ENCODE measurements at regions not wholly inside any gene's neighbourhood (a gene's known extent, or its start where the extent isn't known, plus 50 kb on each side); places are given as distances from the start of the nearest gene placed in this dataset.

- intact Hi-C loops (cut with micrococcal nuclease; ENCODE audit: unreplicated experiment): no loop called here
Observed at GRCh38 chr6:77150736-77151135, 312.6 kb downstream of the HTR1B start.

GRCh38 chr6:77145244-77145643, 318.0 kb downstream of the HTR1B start:
- intact Hi-C loops (cut with micrococcal nuclease; ENCODE audit: unreplicated experiment): no loop called here
- BruUV-seq (replicated peaks): no TSS peak

More at GRCh38 chr6:77150736-77151135, 312.6 kb downstream of the HTR1B start:
- no peak overlapping the region for H3K27ac ChIP-seq (ENCODE audit: low read depth, low read length, poor library complexity, severe bottlenecking)
- no TSS peak for BruUV-seq (replicated peaks)
- CTCF ChIA-PET: no interaction called here
- peaks cover 3% of the 10 kb centered on the region for H3K9me3 ChIP-seq (ENCODE audit: low read depth, low read length, poor library complexity, severe bottlenecking)
- H3K4me3 ChIP-seq (ENCODE audit: low read depth, low read length, poor library complexity, severe bottlenecking): no peak overlapping the region
- no peaks in the 10 kb centered on the region for H3K4me1 ChIP-seq (ENCODE audit: insufficient read depth, low read length, poor library complexity, severe bottlenecking)
- no peaks in the 10 kb centered on the region for H3K27me3 ChIP-seq (replicated peaks; ENCODE audit: insufficient read depth, low read depth, low read length, poor library complexity)
- POLR2A ChIA-PET (ENCODE audit: low non-redundant PET): no interaction called here
- H3K36me3 ChIP-seq (ENCODE audit: insufficient read depth, low read length, poor library complexity, severe bottlenecking): no peaks in the 10 kb centered on the region
- DNase-seq (ENCODE audit: low spot score): no peak
- no peak for TF ChIP-seq CTCF (conservative IDR thresholded peaks at IDR 0.05; ENCODE audit: low read depth, low read length)
- TF ChIP-seq EZH2 (IDR thresholded peaks at IDR 0.05; ENCODE audit: borderline replicate concordance, low read depth, low read length, poor library complexity, severe bottlenecking): no peak

GRCh38 chr6:77143659-77144447, 319.4 kb downstream of the HTR1B start:
- no peaks in the 10 kb centered on the region for H3K36me3 ChIP-seq (ENCODE audit: insufficient read depth, low read length, poor library complexity, severe bottlenecking)
- BruUV-seq (replicated peaks): no TSS peak
- POLR2A ChIA-PET (ENCODE audit: low non-redundant PET): no interaction called here
- TF ChIP-seq CTCF (conservative IDR thresholded peaks at IDR 0.05; ENCODE audit: low read depth, low read length) (no peak), EZH2 (IDR thresholded peaks at IDR 0.05; ENCODE audit: borderline replicate concordance, low read depth, low read length, poor library complexity, severe bottlenecking) (no peak)
- H3K27me3 ChIP-seq (replicated peaks; ENCODE audit: insufficient read depth, low read depth, low read length, poor library complexity): no peaks in the 10 kb centered on the region
- peaks cover 9% of the 10 kb centered on the region for H3K9me3 ChIP-seq (ENCODE audit: low read depth, low read length, poor library complexity, severe bottlenecking)
- no peaks in the 10 kb centered on the region for H3K4me1 ChIP-seq (ENCODE audit: insufficient read depth, low read length, poor library complexity, severe bottlenecking)
- no peak overlapping the region for H3K4me3 ChIP-seq (ENCODE audit: low read depth, low read length, poor library complexity, severe bottlenecking)
- no peak overlapping the region for H3K27ac ChIP-seq (ENCODE audit: low read depth, low read length, poor library complexity, severe bottlenecking)
- intact Hi-C loops (cut with micrococcal nuclease; ENCODE audit: unreplicated experiment): no loop called here
- no peak for DNase-seq (ENCODE audit: low spot score)
- CTCF ChIA-PET: no interaction called here

More at GRCh38 chr6:77145244-77145643, 318.0 kb downstream of the HTR1B start:
- DNase-seq (ENCODE audit: low spot score): no peak
- peaks cover 11% of the 10 kb centered on the region for H3K9me3 ChIP-seq (ENCODE audit: low read depth, low read length, poor library complexity, severe bottlenecking)
- H3K27me3 ChIP-seq (replicated peaks; ENCODE audit: insufficient read depth, low read depth, low read length, poor library complexity): no peaks in the 10 kb centered on the region
- no peaks in the 10 kb centered on the region for H3K4me1 ChIP-seq (ENCODE audit: insufficient read depth, low read length, poor library complexity, severe bottlenecking)
- H3K36me3 ChIP-seq (ENCODE audit: insufficient read depth, low read length, poor library complexity, severe bottlenecking): no peaks in the 10 kb centered on the region
- ChIA-PET CTCF (no interaction called here), POLR2A (ENCODE audit: low non-redundant PET) (no interaction called here)
- no peak overlapping the region for H3K27ac ChIP-seq (ENCODE audit: low read depth, low read length, poor library complexity, severe bottlenecking)
- no peak for TF ChIP-seq EZH2 (IDR thresholded peaks at IDR 0.05; ENCODE audit: borderline replicate concordance, low read depth, low read length, poor library complexity, severe bottlenecking)
- TF ChIP-seq CTCF (conservative IDR thresholded peaks at IDR 0.05; ENCODE audit: low read depth, low read length): no peak
- H3K4me3 ChIP-seq (ENCODE audit: low read depth, low read length, poor library complexity, severe bottlenecking): no peak overlapping the region

Data from A673 (cell line).